ENCODE measurements at regions not wholly inside any gene's neighbourhood (a gene's known extent, or its start where the extent isn't known, plus 50 kb on each side); places are given as distances from the start of the nearest gene placed in this dataset.

- no peak overlapping the region for H3K4me3 ChIP-seq
- H3K27me3 ChIP-seq (replicated peaks in 1 of 2; ENCODE audit: control insufficient read depth in 2 of 2, insufficient read depth in 2 of 2, low read length in 1 of 2) = no peaks in the 10 kb centered on the region
- no peak overlapping the region for H3K9ac ChIP-seq (ENCODE audit: control insufficient read depth, insufficient read depth, low read length)
- no peak overlapping the region for H3K4me2 ChIP-seq (ENCODE audit: control insufficient read depth, insufficient read depth)
- no peak for ATAC-seq
- no TSS peak for BruUV-seq (replicated peaks)
- H3K79me2 ChIP-seq (ENCODE audit: control insufficient read depth, insufficient read depth, low read length) = no peaks in the 10 kb centered on the region
- DNase-seq (ENCODE audit: low read depth, low spot score) = no peak
- ChIA-PET POLR2A (no interaction called here), CTCF (no interaction called here), RAD21 (ENCODE audit: unreplicated experiment) (no interaction called here), SMC1A (ENCODE audit: uncharacterized antibody, unreplicated experiment) (no interaction called here)
- no peak for FAIRE-seq
- no peaks in the 10 kb centered on the region for H4K20me1 ChIP-seq (ENCODE audit: control insufficient read depth, insufficient read depth)
- no peak overlapping the region for H2AFZ ChIP-seq (ENCODE audit: control insufficient read depth, low read depth, low read length)
- no peaks in the 10 kb centered on the region for H3K9me3 ChIP-seq (replicated peaks; ENCODE audit: control insufficient read depth, insufficient read depth, low read length)
- no peak overlapping the region for H3K27ac ChIP-seq (ENCODE audit: control insufficient read depth, insufficient read depth)
- intact Hi-C loops (cut with micrococcal nuclease; ENCODE audit: unreplicated experiment) (no loop called here), in situ Hi-C loops (cut with MboI) (no loop called here)
- 4% methylated on average over 4 of the region's 4 CpGs for WGBS (ENCODE audit: insufficient coverage, insufficient replicate concordance, low lambda C conversion rate, missing lambda C conversion rate)
- H3K4me1 ChIP-seq (ENCODE audit: control insufficient read depth, insufficient read depth, low read length) = no peaks in the 10 kb centered on the region
- no peaks in the 10 kb centered on the region for H3K36me3 ChIP-seq (ENCODE audit: control insufficient read depth in 2 of 2, insufficient read depth in 2 of 2, low read length in 1 of 2)
- no peak for TF ChIP-seq RBBP5 (conservative IDR thresholded peaks at IDR 0.05)
- TF ChIP-seq PAX5 (IDR thresholded peaks at IDR 0.05; ENCODE audit: borderline replicate concordance, low read depth, low read length) = no peak
- TF ChIP-seq YBX1 (IDR thresholded peaks at IDR 0.05) = no peak
- TF ChIP-seq, protein P1, sequence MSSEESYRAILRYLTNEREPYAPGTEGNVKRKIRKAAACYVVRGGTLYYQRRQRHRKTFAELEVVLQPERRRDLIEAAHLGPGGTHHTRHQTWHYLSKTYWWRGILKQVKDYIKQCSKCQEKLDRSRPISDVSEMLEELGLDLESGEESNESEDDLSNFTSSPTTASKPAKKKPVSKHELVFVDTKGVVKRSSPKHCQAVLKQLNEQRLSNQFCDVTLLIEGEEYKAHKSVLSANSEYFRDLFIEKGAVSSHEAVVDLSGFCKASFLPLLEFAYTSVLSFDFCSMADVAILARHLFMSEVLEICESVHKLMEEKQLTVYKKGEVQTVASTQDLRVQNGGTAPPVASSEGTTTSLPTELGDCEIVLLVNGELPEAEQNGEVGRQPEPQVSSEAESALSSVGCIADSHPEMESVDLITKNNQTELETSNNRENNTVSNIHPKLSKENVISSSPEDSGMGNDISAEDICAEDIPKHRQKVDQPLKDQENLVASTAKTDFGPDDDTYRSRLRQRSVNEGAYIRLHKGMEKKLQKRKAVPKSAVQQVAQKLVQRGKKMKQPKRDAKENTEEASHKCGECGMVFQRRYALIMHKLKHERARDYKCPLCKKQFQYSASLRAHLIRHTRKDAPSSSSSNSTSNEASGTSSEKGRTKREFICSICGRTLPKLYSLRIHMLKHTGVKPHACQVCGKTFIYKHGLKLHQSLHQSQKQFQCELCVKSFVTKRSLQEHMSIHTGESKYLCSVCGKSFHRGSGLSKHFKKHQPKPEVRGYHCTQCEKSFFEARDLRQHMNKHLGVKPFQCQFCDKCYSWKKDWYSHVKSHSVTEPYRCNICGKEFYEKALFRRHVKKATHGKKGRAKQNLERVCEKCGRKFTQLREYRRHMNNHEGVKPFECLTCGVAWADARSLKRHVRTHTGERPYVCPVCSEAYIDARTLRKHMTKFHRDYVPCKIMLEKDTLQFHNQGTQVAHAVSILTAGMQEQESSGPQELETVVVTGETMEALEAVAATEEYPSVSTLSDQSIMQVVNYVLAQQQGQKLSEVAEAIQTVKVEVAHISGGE (CRISPR knock-in tag; IDR thresholded peaks at IDR 0.05) = no peak
- TF ChIP-seq, protein P2, sequence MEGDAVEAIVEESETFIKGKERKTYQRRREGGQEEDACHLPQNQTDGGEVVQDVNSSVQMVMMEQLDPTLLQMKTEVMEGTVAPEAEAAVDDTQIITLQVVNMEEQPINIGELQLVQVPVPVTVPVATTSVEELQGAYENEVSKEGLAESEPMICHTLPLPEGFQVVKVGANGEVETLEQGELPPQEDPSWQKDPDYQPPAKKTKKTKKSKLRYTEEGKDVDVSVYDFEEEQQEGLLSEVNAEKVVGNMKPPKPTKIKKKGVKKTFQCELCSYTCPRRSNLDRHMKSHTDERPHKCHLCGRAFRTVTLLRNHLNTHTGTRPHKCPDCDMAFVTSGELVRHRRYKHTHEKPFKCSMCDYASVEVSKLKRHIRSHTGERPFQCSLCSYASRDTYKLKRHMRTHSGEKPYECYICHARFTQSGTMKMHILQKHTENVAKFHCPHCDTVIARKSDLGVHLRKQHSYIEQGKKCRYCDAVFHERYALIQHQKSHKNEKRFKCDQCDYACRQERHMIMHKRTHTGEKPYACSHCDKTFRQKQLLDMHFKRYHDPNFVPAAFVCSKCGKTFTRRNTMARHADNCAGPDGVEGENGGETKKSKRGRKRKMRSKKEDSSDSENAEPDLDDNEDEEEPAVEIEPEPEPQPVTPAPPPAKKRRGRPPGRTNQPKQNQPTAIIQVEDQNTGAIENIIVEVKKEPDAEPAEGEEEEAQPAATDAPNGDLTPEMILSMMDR (IDR thresholded peaks at IDR 0.05 in 2 of 3, conservative IDR thresholded peaks at IDR 0.05 in 1 of 3; ENCODE audit: control insufficient read depth in 2 of 3, extremely low read depth in 1 of 3, insufficient read depth in 1 of 3, low read depth in 3 of 3, low read length in 3 of 3) = no peak
- TF ChIP-seq ESRRA (IDR thresholded peaks at IDR 0.05; ENCODE audit: low read length) = no peak
- TF ChIP-seq MYB (IDR thresholded peaks at IDR 0.05; ENCODE audit: borderline replicate concordance, low read depth, low read length) = no peak
- TF ChIP-seq USF1 (IDR thresholded peaks at IDR 0.05; ENCODE audit: borderline replicate concordance, extremely low read length, insufficient read depth, low read depth, low read length) = no peak
- TF ChIP-seq, protein P3, sequence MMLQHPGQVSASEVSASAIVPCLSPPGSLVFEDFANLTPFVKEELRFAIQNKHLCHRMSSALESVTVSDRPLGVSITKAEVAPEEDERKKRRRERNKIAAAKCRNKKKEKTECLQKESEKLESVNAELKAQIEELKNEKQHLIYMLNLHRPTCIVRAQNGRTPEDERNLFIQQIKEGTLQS (IDR thresholded peaks at IDR 0.05; ENCODE audit: borderline replicate concordance, extremely low read depth, low read depth, low read length) = no peak
- TF ChIP-seq RCOR1 (conservative IDR thresholded peaks at IDR 0.05; ENCODE audit: low read depth, low read length) = no peak
- no peak for TF ChIP-seq ZNF687 (IDR thresholded peaks at IDR 0.05)
- TF ChIP-seq NFYB (IDR thresholded peaks at IDR 0.05; ENCODE audit: insufficient read depth, low read depth, low read length) = no peak
- no peak for TF ChIP-seq CHD2 (IDR thresholded peaks at IDR 0.05; ENCODE audit: borderline replicate concordance, low read depth, low read length)
- no peak for TF ChIP-seq SUZ12 (IDR thresholded peaks at IDR 0.05; ENCODE audit: unreplicated experiment)
These were observed 108.3 kb upstream of the PLEKHA5 start for GRCh38 chr12:19021240-19021639.

Data from GM12878 (cell line).